Stimulated activated CD4-positive, alpha-beta T cell treated with anti-CD3 and anti-CD28 coated beads, Interleukin-1b, Interleukin-23, amount 100 ng/mL, for 48 hours (primary cell): ENCODE measurements at regions not wholly inside any gene's neighbourhood (a gene's known extent, or its start where the extent isn't known, plus 50 kb on each side); places are given as distances from the start of the nearest gene placed in this dataset.

ENCODE experiments used
- DNase-seq: peaks from one replicate; pipeline ENCODE4 v3.0.0-alpha.2; 2020

GRCh38 chr20:24097506-24098245, 109.1 kb upstream of the GGTLC1 start:
- DNase-seq, result no peak

GRCh38 chr20:24096864-24097450, 108.4 kb upstream of the GGTLC1 start:
- no peak for DNase-seq

GRCh38 chr20:24096264-24096663, 107.7 kb upstream of the GGTLC1 start:
- DNase-seq, result no peak

GRCh38 chr20:24095756-24096155, 107.2 kb upstream of the GGTLC1 start:
- DNase-seq, result no peak

GRCh38 chr20:24095303-24095702, 106.7 kb upstream of the GGTLC1 start:
- no peak for DNase-seq

- no peak for DNase-seq
Observed at GRCh38 chr20:24089576-24089975, 101.0 kb upstream of the GGTLC1 start.

GRCh38 chr20:24086121-24086520, 97.5 kb upstream of the GGTLC1 start:
- no peak for DNase-seq

- DNase-seq, result no peak
Observed at GRCh38 chr20:24084281-24084680, 95.7 kb upstream of the GGTLC1 start.

GRCh38 chr20:24081077-24081476, 92.5 kb upstream of the GGTLC1 start:
- DNase-seq, result no peak

- DNase-seq, result no peak
Observed at GRCh38 chr20:24079661-24080412, 91.3 kb upstream of the GGTLC1 start.

- DNase-seq, result no peak
Observed at GRCh38 chr20:24077145-24077544, 88.6 kb upstream of the GGTLC1 start.

- DNase-seq, result no peak
Observed at GRCh38 chr20:24070679-24071078, 82.1 kb upstream of the GGTLC1 start.

- no peak for DNase-seq
Observed at GRCh38 chr20:24066076-24066700, 77.6 kb upstream of the GGTLC1 start.

GRCh38 chr20:24064915-24065314, 76.3 kb upstream of the GGTLC1 start:
- DNase-seq, result no peak

- no peak for DNase-seq
Observed at GRCh38 chr20:24064092-24064491, 75.5 kb upstream of the GGTLC1 start.

GRCh38 chr20:24063100-24063499, 74.5 kb upstream of the GGTLC1 start:
- no peak for DNase-seq

GRCh38 chr20:24060851-24061590, 72.4 kb upstream of the GGTLC1 start:
- DNase-seq, result no peak

GRCh38 chr20:24059174-24059573, 70.6 kb upstream of the GGTLC1 start:
- DNase-seq, result no peak

GRCh38 chr20:24056491-24056890, 67.9 kb upstream of the GGTLC1 start:
- no peak for DNase-seq

- no peak for DNase-seq
Observed at GRCh38 chr20:24052599-24053275, 64.2 kb upstream of the GGTLC1 start.

GRCh38 chr20:24051160-24051559, 62.6 kb upstream of the GGTLC1 start:
- no peak for DNase-seq

GRCh38 chr20:24050119-24050518, 61.5 kb upstream of the GGTLC1 start:
- DNase-seq, result no peak
